GM12892 (cell line): ENCODE measurements at regions not wholly inside any gene's neighbourhood (a gene's known extent, or its start where the extent isn't known, plus 50 kb on each side); places are given as distances from the start of the nearest gene placed in this dataset.

Source experiments
- POLR2A ChIP-seq: IDR thresholded peaks from 2 replicates; pipeline ENCODE4 v1.6.1; 2011; ENCODE audit warnings: low read depth, low read length, control low read depth
- POLR2AphosphoS5 ChIP-seq: IDR thresholded peaks from 2 replicates; pipeline ENCODE4 v1.6.1; 2011; ENCODE audit warnings: low read depth, low read length, control low read depth
- TAF1 ChIP-seq: IDR thresholded peaks from 2 replicates; pipeline ENCODE4 v1.6.1; 2011; ENCODE audit warnings: low read depth, mild to moderate bottlenecking, control low read depth, low read length, borderline replicate concordance

- TF ChIP-seq POLR2A (no peak), POLR2AphosphoS5 (no peak), TAF1 (no peak)
Measured at GRCh38 chr12:12007713-12008231, 63.0 kb upstream of the BCL2L14 start.
